HEK293 (cell line): ENCODE measurements at regions not wholly inside any gene's neighbourhood (a gene's known extent, or its start where the extent isn't known, plus 50 kb on each side); places are given as distances from the start of the nearest gene placed in this dataset.

Experiments
- CTCF ChIP-seq: fragments of 450-650 bp; formaldehyde crosslinking; IDR thresholded peaks from 2 replicates; pipeline ENCODE4 v1.5.1; 2016; ENCODE audit warnings: missing biosample characterization, missing genetic modification characterization
- IKZF3 ChIP-seq: fragments of 450-650 bp; IDR thresholded peaks from 2 replicates; pipeline ENCODE4 v1.5.0; 2018; ENCODE audit warnings: missing biosample characterization, mild to moderate bottlenecking, missing genetic modification characterization, moderate library complexity
- KLF16 ChIP-seq: fragments of 450-650 bp; formaldehyde crosslinking; IDR thresholded peaks from 2 replicates; pipeline ENCODE4 v1.5.1; 2017; ENCODE audit warnings: missing biosample characterization, missing genetic modification characterization
- TRIM28 ChIP-seq: IDR thresholded peaks from 2 replicates; pipeline ENCODE4 v1.6.1; 2011; ENCODE audit warnings: low read length, control low read depth, borderline replicate concordance
- ZNF138 ChIP-seq: fragments of 450-650 bp; formaldehyde crosslinking; IDR thresholded peaks from 2 replicates; pipeline ENCODE4 v1.5.1; 2016; ENCODE audit warnings: missing biosample characterization, missing genetic modification characterization, borderline replicate concordance
- ZNF266 ChIP-seq: fragments of 450-650 bp; formaldehyde crosslinking; IDR thresholded peaks from 2 replicates; pipeline ENCODE4 v1.5.1; 2016; ENCODE audit warnings: missing biosample characterization, missing genetic modification characterization, low read depth
- ZNF274 ChIP-seq, 2 experiments: fragments of 200-500 bp in 1 of 2; fragments of 450-650 bp in 1 of 2; sonication (Bioruptor generic) in 1 of 2; formaldehyde crosslinking in 1 of 2; IDR thresholded peaks; 2 replicates each; pipeline versions ENCODE4 v1.5.1 to v1.6.1; 2014 to 2016; ENCODE audit warnings: borderline replicate concordance in 1 of 2, inconsistent platforms in 1 of 2, low read length in 1 of 2, missing biosample characterization in 1 of 2, missing genetic modification characterization in 1 of 2
- ZNF302 ChIP-seq: fragments of 450-650 bp; formaldehyde crosslinking; IDR thresholded peaks from 2 replicates; pipeline ENCODE4 v1.5.1; 2016; ENCODE audit warnings: missing biosample characterization, missing genetic modification characterization, low read depth
- ZNF362 ChIP-seq: fragments of 450-650 bp; formaldehyde crosslinking; IDR thresholded peaks from 2 replicates; pipeline ENCODE4 v1.5.1; 2016; ENCODE audit warnings: missing biosample characterization, missing genetic modification characterization

DNA sequence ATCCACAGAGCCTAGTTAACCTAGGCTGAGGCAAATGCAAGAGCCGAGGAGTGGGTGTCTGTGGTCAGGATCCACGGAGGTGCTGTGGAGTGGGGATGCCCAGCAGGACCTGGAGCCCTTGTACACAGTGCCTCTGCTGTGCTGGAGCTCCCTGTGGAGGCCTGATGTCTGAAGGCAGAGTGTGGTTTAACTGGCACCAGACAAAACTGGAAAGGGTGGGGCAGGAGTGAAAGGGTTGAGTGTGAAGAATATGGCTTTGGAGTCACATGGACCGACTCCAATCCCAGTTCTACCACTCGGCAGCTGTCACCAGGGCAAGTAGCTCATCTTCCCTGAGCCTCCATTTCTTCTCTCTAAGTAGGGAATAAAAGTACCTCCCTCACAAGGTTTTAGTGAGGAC, 60.3 kb upstream of the GPR12 start:
- TF ChIP-seq CTCF (tag by site-specific recombination) (no peak), IKZF3 (tag by site-specific recombination) (no peak), ZNF274 (IDR thresholded peaks at IDR 0.05; ENCODE audit: low read length) (no peak), ZNF274 (tag by site-specific recombination; IDR thresholded peaks at IDR 0.05; ENCODE audit: borderline replicate concordance) (no peak), ZNF138 (tag by site-specific recombination) (no peak), ZNF266 (no peak), ZNF302 (tag by site-specific recombination) (no peak), KLF16 (no peak), ZNF362 (tag by site-specific recombination) (no peak), TRIM28 (no peak)
